ENCODE measurements at regions not wholly inside any gene's neighbourhood (a gene's known extent, or its start where the extent isn't known, plus 50 kb on each side); places are given as distances from the start of the nearest gene placed in this dataset.

GRCh38 chr1:60715970-60716369, 366.4 kb upstream of the NFIA start:
- TF ChIP-seq POLR2A (IDR thresholded peaks at IDR 0.05): no peak
- TF ChIP-seq CTCF (IDR thresholded peaks at IDR 0.05): no peak
